Left lung (tissue), 4 donors: ENCODE measurements at regions not wholly inside any gene's neighbourhood (a gene's known extent, or its start where the extent isn't known, plus 50 kb on each side); places are given as distances from the start of the nearest gene placed in this dataset.
"Not testable (repeated sequence)": the region's sequence is repeated elsewhere in the genome, so short reads cannot be mapped to it uniquely, and the experiment has no call there.

Experiments used
- ATAC-seq: fragments of 200-7000 bp; cut with Tn5 transposase; one replicate; pipeline ENCODE4 v1.9.1; 2020; ENCODE audit warnings: moderate library complexity
- DNase-seq, 4 donors: peaks; one replicate each; pipeline ENCODE4 v3.0.0-alpha.2; 2013 to 2020
- H3K27ac ChIP-seq, 2 donors: fragments of 200-600 bp; sonication (generic) in 1 of 2; one replicate each; pipeline versions ENCODE4 v1.5.0 to v1.8.0; 2020 to 2021
- H3K27me3 ChIP-seq, 2 donors: fragments of 200-600 bp; sonication (generic) in 1 of 2; one replicate each; pipeline versions ENCODE4 v1.5.0 to v1.8.0; 2020 to 2021
- H3K36me3 ChIP-seq, 2 donors: fragments of 200-600 bp; sonication (generic) in 1 of 2; one replicate each; pipeline versions ENCODE4 v1.5.0 to v1.8.0; 2020 to 2021
- H3K4me1 ChIP-seq, 2 donors: fragments of 200-600 bp; one replicate each; pipeline ENCODE4 v1.8.0; 2021
- H3K4me3 ChIP-seq, 2 donors: fragments of 200-600 bp; sonication (generic) in 1 of 2; one replicate each; pipeline versions ENCODE4 v1.5.0 to v1.8.0; 2020 to 2021; ENCODE audit warnings: mild to moderate bottlenecking in 1 of 2
- H3K9me3 ChIP-seq, 2 donors: fragments of 200-600 bp; sonication (generic) in 1 of 2; one replicate each; pipeline versions ENCODE4 v1.5.0 to v1.8.0; 2020 to 2021
- intact Hi-C, 2 donors: fragments of 100-400 bp; cut with DNase I; formaldehyde crosslinking; loops; one replicate each; pipeline versions ENCODE4 v1.11.2 to v1.14.2; 2022
- TF ChIP-seq, protein P1 (sequence below), 2 donors: fragments of 200-600 bp; sonication (generic) in 1 of 2; IDR thresholded peaks; one replicate each; pipeline versions ENCODE4 v1.5.0 to v1.8.0; 2021; ENCODE audit warnings: antibody characterized with exemption in 2 of 2
- donor health status: DM: no; HTN: yes; CAD: no.
- donor health status: DM: no; HTN: no; CAD: no.

DNA sequence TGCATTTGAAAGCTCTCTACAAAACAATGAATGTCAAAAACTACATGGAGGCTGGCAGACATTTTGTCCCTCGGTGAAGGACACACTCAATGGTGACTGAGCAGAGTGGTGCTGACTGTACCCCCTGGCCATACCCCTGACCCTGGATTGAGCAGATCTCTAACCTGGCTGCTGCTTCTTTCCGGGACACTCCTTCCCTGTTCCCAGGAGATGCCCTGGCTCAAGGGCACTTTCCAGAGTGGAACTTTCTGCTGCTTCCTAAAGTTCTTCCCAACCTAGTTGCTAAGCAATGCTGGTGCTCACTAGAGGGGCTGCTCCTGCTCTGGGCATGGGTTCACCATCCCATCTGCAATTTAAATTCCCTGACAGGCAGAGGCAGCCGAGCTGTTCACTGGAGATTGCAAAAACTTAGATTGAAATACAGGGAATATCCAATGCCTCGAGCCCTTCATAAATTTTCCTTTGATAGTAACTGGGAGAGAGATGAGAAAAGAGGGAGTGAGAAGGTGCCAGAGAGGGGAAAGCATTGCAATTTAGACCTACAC lies 384.3 kb upstream of the PODXL start:
- DNase-seq (no peak), ATAC-seq (no peak)
- no peaks in the 10 kb centered on the region for H3K36me3 ChIP-seq
- H3K27me3 ChIP-seq: peaks cover 5 to 35% of the 10 kb centered on the region in 2 donors
- H3K27ac ChIP-seq: no peak overlapping the region
- peaks cover 0 to 6% of the 10 kb centered on the region in 2 donors for H3K4me1 ChIP-seq
- no peaks in the 10 kb centered on the region for H3K9me3 ChIP-seq
- no peak overlapping the region for H3K4me3 ChIP-seq
- intact Hi-C loops: no loop called here
- TF ChIP-seq, protein P1, sequence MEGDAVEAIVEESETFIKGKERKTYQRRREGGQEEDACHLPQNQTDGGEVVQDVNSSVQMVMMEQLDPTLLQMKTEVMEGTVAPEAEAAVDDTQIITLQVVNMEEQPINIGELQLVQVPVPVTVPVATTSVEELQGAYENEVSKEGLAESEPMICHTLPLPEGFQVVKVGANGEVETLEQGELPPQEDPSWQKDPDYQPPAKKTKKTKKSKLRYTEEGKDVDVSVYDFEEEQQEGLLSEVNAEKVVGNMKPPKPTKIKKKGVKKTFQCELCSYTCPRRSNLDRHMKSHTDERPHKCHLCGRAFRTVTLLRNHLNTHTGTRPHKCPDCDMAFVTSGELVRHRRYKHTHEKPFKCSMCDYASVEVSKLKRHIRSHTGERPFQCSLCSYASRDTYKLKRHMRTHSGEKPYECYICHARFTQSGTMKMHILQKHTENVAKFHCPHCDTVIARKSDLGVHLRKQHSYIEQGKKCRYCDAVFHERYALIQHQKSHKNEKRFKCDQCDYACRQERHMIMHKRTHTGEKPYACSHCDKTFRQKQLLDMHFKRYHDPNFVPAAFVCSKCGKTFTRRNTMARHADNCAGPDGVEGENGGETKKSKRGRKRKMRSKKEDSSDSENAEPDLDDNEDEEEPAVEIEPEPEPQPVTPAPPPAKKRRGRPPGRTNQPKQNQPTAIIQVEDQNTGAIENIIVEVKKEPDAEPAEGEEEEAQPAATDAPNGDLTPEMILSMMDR (IDR thresholded peaks at IDR 0.05): no peak

DNA sequence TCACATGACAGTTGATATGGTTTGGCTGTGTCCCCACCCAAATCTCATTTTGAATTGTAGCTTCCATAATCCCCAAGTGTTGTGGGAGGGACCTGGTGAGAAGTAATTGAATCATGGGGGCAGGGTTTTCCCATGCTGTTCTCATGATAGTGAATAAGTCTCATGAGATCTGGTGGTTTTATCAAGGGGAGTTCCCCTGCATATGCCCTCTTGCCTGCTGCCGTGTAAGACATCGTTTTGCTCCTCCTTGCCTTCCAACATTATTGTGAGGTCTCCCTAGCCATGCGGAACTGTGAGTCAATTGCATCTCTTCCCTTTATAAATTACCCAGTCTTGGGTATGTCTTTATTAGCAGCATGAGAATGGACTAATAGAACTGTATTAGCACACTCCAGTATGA lies 382.4 kb upstream of the PODXL start:
- DNase-seq, H3K4me3 ChIP-seq, ATAC-seq, H3K4me1 ChIP-seq, H3K27ac ChIP-seq, H3K9me3 ChIP-seq, H3K36me3 ChIP-seq, intact Hi-C loops: not testable (repeated sequence)
- H3K27me3 ChIP-seq: peaks cover 0 to 20% of the 10 kb centered on the region in 2 donors

DNA sequence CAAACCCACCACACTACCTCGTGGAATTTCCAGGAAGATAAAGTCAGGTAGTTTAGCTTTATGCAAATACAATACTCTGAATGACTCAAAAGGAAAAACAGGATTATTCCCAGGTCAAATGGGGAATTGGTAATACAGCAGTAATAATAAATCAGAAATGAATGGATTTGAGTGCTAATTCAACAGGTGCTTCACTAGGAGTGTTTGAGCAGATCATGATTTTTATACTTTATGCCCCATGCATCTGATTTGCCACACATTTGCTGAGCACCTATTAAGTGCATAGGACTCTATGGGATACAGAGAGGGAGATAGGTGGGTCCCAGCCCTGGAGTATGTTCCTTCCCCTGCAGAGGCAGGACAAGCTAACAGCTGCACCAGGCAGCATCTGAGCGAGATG lies 381.4 kb upstream of the PODXL start:
- DNase-seq: no peak
- no peaks in the 10 kb centered on the region for H3K4me1 ChIP-seq
- H3K27me3 ChIP-seq: peaks cover 0 to 11% of the 10 kb centered on the region in 2 donors
- no peaks in the 10 kb centered on the region for H3K9me3 ChIP-seq
- intact Hi-C loops: no loop called here
- H3K27ac ChIP-seq: no peak overlapping the region
- no peak for ATAC-seq
- no peaks in the 10 kb centered on the region for H3K36me3 ChIP-seq
- TF ChIP-seq, protein P1 (IDR thresholded peaks at IDR 0.05): no peak
- H3K4me3 ChIP-seq: no peak overlapping the region

DNA sequence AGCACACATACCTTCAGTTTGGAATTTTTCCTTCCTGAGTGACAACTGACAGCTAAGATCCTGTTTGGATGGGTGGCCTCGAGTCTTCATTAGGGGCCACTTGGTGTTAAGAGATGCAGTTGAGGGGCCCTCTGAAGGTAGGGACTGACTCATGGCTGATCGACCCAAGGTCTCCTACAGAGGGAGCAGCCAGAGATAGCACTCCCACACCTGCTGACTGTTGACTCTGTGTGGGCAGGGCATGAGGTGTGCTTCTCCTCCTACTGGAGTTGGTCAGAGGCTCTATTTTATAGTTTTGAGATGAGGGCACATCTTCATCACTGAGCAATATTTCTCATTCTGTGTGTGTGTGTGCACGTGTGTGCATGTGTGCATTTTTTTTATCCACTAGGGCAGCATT lies 378.8 kb upstream of the PODXL start:
- Histone ChIP-seq H3K4me3 (no peak overlapping the region), H3K27me3 (peaks cover 0 to 10% of the 10 kb centered on the region in 2 donors), H3K36me3 (no peaks in the 10 kb centered on the region), H3K9me3 (no peaks in the 10 kb centered on the region), H3K4me1 (no peaks in the 10 kb centered on the region), H3K27ac (no peak overlapping the region)
- DNase-seq (no peak), ATAC-seq (no peak)
- intact Hi-C loops: no loop called here
- TF ChIP-seq, protein P1 (IDR thresholded peaks at IDR 0.05): no peak

DNA sequence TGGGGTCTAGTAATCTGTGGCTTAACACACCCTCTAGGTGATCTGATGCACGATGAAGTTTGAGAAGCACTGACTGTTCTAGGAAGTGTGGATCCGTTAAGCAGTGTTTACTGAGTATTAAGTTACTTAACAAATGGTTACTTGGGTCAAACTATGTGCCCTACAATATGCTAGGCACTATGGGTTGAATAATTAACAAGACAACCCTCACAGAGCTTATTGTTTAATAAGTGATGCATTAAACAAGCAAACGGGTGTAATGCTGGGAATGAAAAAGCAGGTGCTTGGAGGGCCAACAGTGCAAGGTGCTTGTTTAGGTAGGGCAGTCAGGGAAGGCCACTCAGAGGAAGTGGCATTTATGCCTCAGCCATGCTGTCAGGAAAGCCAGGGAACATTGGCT lies 378.0 kb upstream of the PODXL start:
- no peaks in the 10 kb centered on the region for H3K4me1 ChIP-seq
- intact Hi-C loops: no loop called here
- no peak overlapping the region for H3K27ac ChIP-seq
- no peak for DNase-seq
- no peak overlapping the region for H3K4me3 ChIP-seq
- ATAC-seq: no peak
- no peaks in the 10 kb centered on the region for H3K9me3 ChIP-seq
- H3K27me3 ChIP-seq: peaks cover 0 to 10% of the 10 kb centered on the region in 2 donors
- TF ChIP-seq, protein P1 (IDR thresholded peaks at IDR 0.05): no peak
- no peaks in the 10 kb centered on the region for H3K36me3 ChIP-seq

DNA sequence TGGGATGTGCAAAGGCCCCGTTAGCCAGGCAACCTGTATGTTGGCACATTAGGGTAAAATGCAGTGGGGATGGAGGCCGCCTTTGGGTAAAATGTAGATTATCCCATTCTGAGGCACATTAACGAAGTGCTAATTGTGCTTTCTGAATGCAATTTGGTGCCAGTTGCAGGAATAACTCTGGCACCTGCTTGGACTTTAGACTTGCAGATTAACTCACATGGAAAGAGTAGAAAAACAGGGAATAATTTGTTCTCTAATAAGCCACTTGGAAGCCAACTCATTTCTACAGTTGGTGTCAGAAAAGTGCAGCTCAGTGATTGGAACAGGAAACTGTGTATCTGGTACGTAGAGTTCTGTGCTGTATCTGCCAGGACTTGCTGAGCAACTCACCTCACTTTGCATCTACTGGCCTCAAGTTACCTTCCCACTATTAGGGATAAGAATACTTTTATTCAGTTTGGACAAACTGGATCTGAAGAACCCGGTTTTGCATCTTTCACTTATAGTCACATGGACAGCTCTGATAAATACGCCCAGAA lies 377.4 kb upstream of the PODXL start:
- no peaks in the 10 kb centered on the region for H3K36me3 ChIP-seq
- intact Hi-C loops: no loop called here
- no peak for ATAC-seq

DNA sequence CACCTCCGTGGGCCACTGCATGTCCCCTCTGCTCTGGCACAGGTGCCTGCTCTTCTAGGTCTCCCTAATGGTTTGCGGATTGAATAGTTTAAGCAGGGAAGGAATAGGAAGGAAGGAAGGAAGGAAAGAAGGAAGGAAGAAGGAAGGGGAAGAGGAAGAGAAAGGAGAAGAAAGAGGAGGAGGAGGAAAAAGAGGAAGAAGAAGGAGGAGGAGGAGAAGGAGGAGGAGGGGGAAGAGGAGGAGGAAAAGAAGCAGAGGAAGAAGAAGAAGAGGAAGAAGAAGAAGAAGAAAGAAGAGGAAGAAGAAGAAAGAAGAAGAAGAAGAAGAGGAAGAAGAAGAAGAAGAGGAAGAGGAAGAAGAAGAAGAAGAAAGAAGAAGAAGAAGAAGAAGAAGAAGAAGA lies 376.8 kb upstream of the PODXL start:
- H3K27me3 ChIP-seq: peaks cover 0 to 17% of the 10 kb centered on the region in 2 donors
- DNase-seq, intact Hi-C loops, H3K4me3 ChIP-seq, ATAC-seq, H3K9me3 ChIP-seq, H3K36me3 ChIP-seq, H3K27ac ChIP-seq, H3K4me1 ChIP-seq: not testable (repeated sequence)

More for the DNA sequence above, 377.4 kb upstream of the PODXL start:
- Histone ChIP-seq H3K4me3 (no peak overlapping the region), H3K27ac (no peak overlapping the region), H3K27me3 (peaks cover 0 to 11% of the 10 kb centered on the region in 2 donors), H3K4me1 (no peaks in the 10 kb centered on the region), H3K9me3 (no peaks in the 10 kb centered on the region)
- TF ChIP-seq, protein P1 (IDR thresholded peaks at IDR 0.05): no peak
- no peak for DNase-seq
